ENCODE measurements at regions not wholly inside any gene's neighbourhood (a gene's known extent, or its start where the extent isn't known, plus 50 kb on each side); places are given as distances from the start of the nearest gene placed in this dataset.
"Not testable (repeated sequence)": the region's sequence is repeated elsewhere in the genome, so short reads cannot be mapped to it uniquely, and the experiment has no call there.

GRCh38 chr6:168192195-168192900, 113.3 kb upstream of the FRMD1 start:
- DNase-seq, result no peak

GRCh38 chr6:168190646-168191443, 111.8 kb upstream of the FRMD1 start:
- no peak for DNase-seq

GRCh38 chr6:168190014-168190405, 111.0 kb upstream of the FRMD1 start:
- no peak for DNase-seq

GRCh38 chr6:168189200-168190013, 110.4 kb upstream of the FRMD1 start:
- DNase-seq, result no peak

- no peak for DNase-seq
These were observed 109.6 kb upstream of the FRMD1 start for GRCh38 chr6:168188369-168189199.

- DNase-seq, result no peak
These were observed 107.4 kb upstream of the FRMD1 start for GRCh38 chr6:168186438-168186837.

GRCh38 chr6:168186018-168186417, 107.0 kb upstream of the FRMD1 start:
- DNase-seq, result not testable (repeated sequence)

GRCh38 chr6:168184701-168185100, 105.7 kb upstream of the FRMD1 start:
- no peak for DNase-seq

GRCh38 chr6:168183613-168183970, 104.6 kb upstream of the FRMD1 start:
- DNase-seq, result no peak

- no peak for DNase-seq
These were observed 104.0 kb upstream of the FRMD1 start for GRCh38 chr6:168182908-168183612.

GRCh38 chr6:168182366-168182765, 103.4 kb upstream of the FRMD1 start:
- DNase-seq, result no peak

- no peak for DNase-seq
These were observed 102.9 kb upstream of the FRMD1 start for GRCh38 chr6:168181876-168182275.

GRCh38 chr6:168181316-168181715, 102.3 kb upstream of the FRMD1 start:
- DNase-seq, result no peak

GRCh38 chr6:168180548-168181011, 101.6 kb upstream of the FRMD1 start:
- DNase-seq, result no peak

- no peak for DNase-seq
These were observed 100.8 kb upstream of the FRMD1 start for GRCh38 chr6:168179702-168180382.

- DNase-seq, result no peak
These were observed 100.1 kb upstream of the FRMD1 start for GRCh38 chr6:168179133-168179532.

GRCh38 chr6:168177103-168177891, 98.3 kb upstream of the FRMD1 start:
- no peak for DNase-seq

- DNase-seq, result no peak
These were observed 92.8 kb upstream of the FRMD1 start for GRCh38 chr6:168171673-168172353.

- no peak for DNase-seq
These were observed 92.0 kb upstream of the FRMD1 start for GRCh38 chr6:168170841-168171601.
